CD4-positive, CD25-positive, alpha-beta regulatory T cell (primary cell): ENCODE measurements at regions not wholly inside any gene's neighbourhood (a gene's known extent, or its start where the extent isn't known, plus 50 kb on each side); places are given as distances from the start of the nearest gene placed in this dataset.

ENCODE experiments used
- ATAC-seq, 2 donors: fragments of 150-1000 bp; cut with Tn5 transposase; one replicate each; pipeline ENCODE4 v1.10.0; 2021; ENCODE audit warnings: low read depth in 2 of 2, moderate number of reproducible peaks in 2 of 2, moderate library complexity in 1 of 2
- DNase-seq, 3 donors: peaks; one replicate each; pipeline versions ENCODE4 v3.0.0 to v3.0.0-alpha.2; 2012 to 2022; ENCODE audit warnings: mixed read lengths in 1 of 3
- H3K27ac ChIP-seq: one replicate; pipeline ENCODE4 v1.7.0; 2013; ENCODE audit warnings: mild to moderate bottlenecking, low read length; ENCODE audit not compliant: insufficient read depth, poor library complexity, severe bottlenecking
- H3K27me3 ChIP-seq: one replicate; pipeline ENCODE4 v1.7.0; 2013; ENCODE audit warnings: low read length; ENCODE audit not compliant: control insufficient read depth, insufficient read depth
- H3K36me3 ChIP-seq: one replicate; pipeline ENCODE4 v1.7.0; 2013; ENCODE audit warnings: mild to moderate bottlenecking, low read length, moderate library complexity; ENCODE audit not compliant: control insufficient read depth, insufficient read depth
- H3K4me1 ChIP-seq: 2 replicates; pipeline ENCODE4 v1.7.0; 2013; ENCODE audit warnings: mild to moderate bottlenecking, low read length; ENCODE audit not compliant: insufficient read depth, control insufficient read depth, poor library complexity, severe bottlenecking
- H3K4me3 ChIP-seq: one replicate; pipeline ENCODE4 v1.7.0; 2013; ENCODE audit warnings: low read depth, mild to moderate bottlenecking, low read length, moderate library complexity
- H3K9me3 ChIP-seq, 2 experiments: 1 replicate in 1 of 2; 2 replicates in 1 of 2; pipeline ENCODE4 v1.7.0; 2013; ENCODE audit warnings: low read length in 2 of 2, mild to moderate bottlenecking in 1 of 2, moderate library complexity in 1 of 2; ENCODE audit not compliant: control insufficient read depth in 2 of 2
- H3K27ac Mint-ChIP-seq, 3 donors: one replicate each; pipeline ENCODE4 v1.8.0; 2020 to 2022; ENCODE audit warnings: mild to moderate bottlenecking in 3 of 3, mixed read lengths in 3 of 3, moderate library complexity in 2 of 3
- H3K27me3 Mint-ChIP-seq: one replicate; pipeline ENCODE4 v1.8.0; 2022; ENCODE audit warnings: mild to moderate bottlenecking, mixed read lengths
- H3K36me3 Mint-ChIP-seq: one replicate; pipeline ENCODE4 v1.8.0; 2020; ENCODE audit warnings: mixed read lengths
- H3K4me1 Mint-ChIP-seq, 4 donors: one replicate each; pipeline ENCODE4 v1.8.0; 2020 to 2022; ENCODE audit warnings: mixed read lengths in 4 of 4, mild to moderate bottlenecking in 1 of 4
- H3K4me3 Mint-ChIP-seq, 4 donors: one replicate each; pipeline ENCODE4 v1.8.0; 2020 to 2022; ENCODE audit warnings: mild to moderate bottlenecking in 4 of 4, mixed read lengths in 4 of 4, moderate library complexity in 3 of 4
- H3K9me3 Mint-ChIP-seq, 7 donors: one replicate each; pipeline ENCODE4 v1.8.0; 2020 to 2022; ENCODE audit warnings: mixed read lengths in 7 of 7, mild to moderate bottlenecking in 3 of 7, moderate library complexity in 2 of 7

DNA sequence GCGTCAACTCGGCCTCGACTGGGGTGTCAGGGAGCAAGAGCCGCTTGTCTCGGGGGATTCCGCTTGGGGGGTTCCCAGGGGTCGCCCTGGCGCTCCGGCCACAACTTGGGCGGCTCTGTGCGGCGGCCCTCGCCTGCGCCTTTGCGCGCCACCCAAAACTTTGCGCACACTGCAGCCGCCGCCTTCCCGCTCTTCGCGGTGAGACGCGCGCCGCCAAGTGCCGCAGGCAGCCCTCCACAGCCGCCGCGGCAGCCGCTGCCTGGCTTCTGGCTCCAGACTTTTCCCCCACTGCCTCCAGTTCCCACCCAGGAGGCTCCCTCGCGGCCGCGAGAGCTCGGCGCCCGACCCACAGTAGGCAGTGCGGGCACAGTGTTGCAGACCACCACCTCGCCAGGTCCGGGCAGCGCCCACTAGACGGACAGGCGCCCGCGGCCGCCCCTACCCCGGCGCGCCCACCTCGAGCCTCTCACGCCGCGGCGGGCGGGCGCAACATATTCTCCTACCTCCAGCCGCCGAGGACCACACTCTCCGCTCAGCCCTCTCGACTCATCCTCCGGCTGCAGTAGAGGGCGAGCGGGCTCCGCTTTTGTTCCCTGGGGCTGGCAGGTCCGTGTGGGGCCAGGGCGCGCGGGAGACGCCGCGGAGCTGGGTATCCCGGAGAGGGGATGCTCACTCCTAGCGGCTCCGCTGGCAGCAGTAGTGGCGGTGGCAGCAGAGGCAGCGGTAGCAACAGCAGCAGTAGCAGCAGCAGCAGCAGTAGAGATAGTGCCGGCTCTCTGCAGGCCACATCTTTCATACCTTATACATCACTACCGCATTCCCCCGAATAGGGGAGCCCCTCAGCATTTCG is 296.6 kb downstream of the OMA1 start:
- peaks cover 3% of the 10 kb centered on the region for H3K4me1 ChIP-seq
- ATAC-seq: no peak
- peak in 1 of 3 donors; percentile 30 for DNase-seq
- no peaks in the 10 kb centered on the region for H3K9me3 ChIP-seq
- Mint-ChIP-seq H3K4me1 (peaks cover 0 to 10% (median 0%) of the 10 kb centered on the region in 4 donors), H3K27ac (no peak overlapping the region), H3K9me3 (peaks cover 0 to 2% (median 0%) of the 10 kb centered on the region in 7 donors), H3K27me3 (peaks cover 45% of the 10 kb centered on the region), H3K36me3 (no peaks in the 10 kb centered on the region), H3K4me3 (peak overlapping the region in 2 of 4 donors; percentile 63 to 67)
- H3K27me3 ChIP-seq: peaks cover 26% of the 10 kb centered on the region
- no peak overlapping the region for H3K4me3 ChIP-seq
- H3K27ac ChIP-seq: no peak overlapping the region
- H3K36me3 ChIP-seq: no peaks in the 10 kb centered on the region

DNA sequence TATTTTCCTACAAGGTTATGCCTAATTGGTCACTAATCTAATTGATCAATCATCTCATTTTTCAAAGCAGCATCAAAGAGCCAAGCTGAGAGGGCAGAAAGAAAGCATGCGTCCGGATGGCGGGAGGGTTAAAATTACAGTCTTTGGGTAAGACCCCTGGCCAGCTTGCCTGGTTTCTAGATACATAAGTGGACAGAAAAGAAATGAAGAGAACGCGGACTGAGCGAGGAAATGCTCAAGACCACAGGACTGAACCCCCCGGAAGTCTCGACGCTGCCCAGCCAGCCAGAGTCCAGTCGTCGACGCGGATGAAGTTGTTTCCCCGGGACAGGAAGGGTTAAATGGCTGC is 297.2 kb downstream of the OMA1 start:
- Mint-ChIP-seq H3K27me3 (peaks cover 45% of the 10 kb centered on the region), H3K27ac (no peak overlapping the region), H3K4me3 (peak overlapping the region in 1 of 4 donors; percentile 52), H3K4me1 (peaks cover 0 to 10% (median 0%) of the 10 kb centered on the region in 4 donors), H3K9me3 (peaks cover 0 to 2% (median 0%) of the 10 kb centered on the region in 7 donors), H3K36me3 (no peaks in the 10 kb centered on the region)
- no peak for DNase-seq
- no peaks in the 10 kb centered on the region for H3K9me3 ChIP-seq
- no peak overlapping the region for H3K27ac ChIP-seq
- peaks cover 3% of the 10 kb centered on the region for H3K4me1 ChIP-seq
- ATAC-seq: no peak
- H3K4me3 ChIP-seq: no peak overlapping the region
- peaks cover 26% of the 10 kb centered on the region for H3K27me3 ChIP-seq
- H3K36me3 ChIP-seq: no peaks in the 10 kb centered on the region

DNA sequence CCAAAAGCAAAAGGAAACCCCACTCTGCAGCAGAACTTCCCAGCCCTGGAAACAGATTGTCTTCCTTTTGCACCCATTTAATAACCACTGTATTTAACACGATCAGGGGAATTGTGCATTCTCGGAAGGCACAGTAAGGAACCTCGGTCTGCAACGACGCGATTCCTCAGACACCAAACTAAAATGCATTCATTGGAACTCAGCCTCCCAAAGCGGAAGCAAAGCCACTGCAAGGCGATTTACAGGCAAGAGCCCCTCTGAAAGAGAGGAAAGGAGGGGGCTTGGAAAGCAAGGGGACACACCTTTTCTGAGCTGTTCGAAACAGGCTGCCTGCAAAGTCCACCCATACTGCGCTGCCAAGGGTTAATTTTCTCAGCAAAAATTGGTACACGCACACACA is 297.7 kb downstream of the OMA1 start:
- Histone ChIP-seq H3K9me3 (no peaks in the 10 kb centered on the region), H3K27ac (no peak overlapping the region), H3K27me3 (peaks cover 26% of the 10 kb centered on the region), H3K36me3 (no peaks in the 10 kb centered on the region), H3K4me3 (no peak overlapping the region), H3K4me1 (peaks cover 3% of the 10 kb centered on the region)
- Mint-ChIP-seq H3K4me3 (peak overlapping the region in 2 of 4 donors; percentile 15 to 60), H3K4me1 (peaks cover 0 to 10% (median 0%) of the 10 kb centered on the region in 4 donors), H3K9me3 (peaks cover 0 to 2% (median 0%) of the 10 kb centered on the region in 7 donors), H3K27me3 (peaks cover 49% of the 10 kb centered on the region), H3K36me3 (no peaks in the 10 kb centered on the region), H3K27ac (no peak overlapping the region)
- DNase-seq (no peak), ATAC-seq (no peak)

DNA sequence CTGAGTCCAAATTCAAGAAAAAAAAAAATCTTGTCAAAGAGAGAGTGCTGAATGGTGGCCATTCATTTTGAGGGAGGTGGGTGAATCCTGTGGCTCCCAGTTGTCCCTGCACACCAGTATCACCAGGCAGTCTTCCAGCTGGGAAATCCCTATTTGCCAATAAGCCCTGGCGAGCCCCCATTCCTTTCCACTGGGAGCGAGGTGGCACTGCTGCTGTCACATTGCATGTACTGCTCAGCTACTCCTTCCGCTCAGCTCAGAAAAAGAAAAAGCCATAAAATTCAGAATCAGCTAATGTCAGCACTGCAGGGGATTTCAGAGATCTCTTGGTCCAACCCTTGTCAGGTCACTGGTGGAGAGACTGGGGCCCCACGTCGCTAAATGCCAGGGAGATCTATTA is 298.5 kb downstream of the OMA1 start:
- ATAC-seq: no peak
- no peak for DNase-seq
- no peaks in the 10 kb centered on the region for H3K36me3 Mint-ChIP-seq

DNA sequence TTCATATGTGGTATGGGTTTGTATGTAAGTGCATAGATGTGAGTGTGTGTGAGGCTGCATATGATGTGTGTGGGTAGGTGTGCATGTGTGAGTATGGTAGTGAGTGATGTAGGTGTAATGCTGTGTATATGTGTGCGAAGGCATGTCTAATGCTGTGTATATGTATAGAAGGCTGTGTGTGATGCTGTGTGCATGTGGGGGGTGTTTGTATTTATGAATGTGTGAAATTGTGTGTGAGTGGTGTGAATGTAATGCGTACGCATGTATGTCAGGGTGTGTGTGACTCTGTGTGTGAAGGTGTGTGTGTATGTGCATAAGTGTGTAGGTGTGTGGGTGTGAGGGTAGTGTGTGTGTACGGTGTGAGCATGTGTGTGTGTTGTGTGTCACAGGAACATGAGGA is 300.0 kb downstream of the OMA1 start:
- H3K4me1 Mint-ChIP-seq: peaks cover 0 to 10% (median 0%) of the 10 kb centered on the region in 4 donors
- Histone ChIP-seq H3K36me3 (no peaks in the 10 kb centered on the region), H3K4me1 (peaks cover 3% of the 10 kb centered on the region), H3K27me3 (peaks cover 26% of the 10 kb centered on the region), H3K9me3 (no peaks in the 10 kb centered on the region), H3K4me3 (no peak overlapping the region), H3K27ac (no peak overlapping the region)
- DNase-seq (no peak), ATAC-seq (no peak)
- no peaks in the 10 kb centered on the region for H3K36me3 Mint-ChIP-seq
- no peaks in the 10 kb centered on the region for H3K9me3 Mint-ChIP-seq
- no peak overlapping the region for H3K4me3 Mint-ChIP-seq
- H3K27ac Mint-ChIP-seq: no peak overlapping the region
- H3K27me3 Mint-ChIP-seq: peaks cover 41% of the 10 kb centered on the region

More for the DNA sequence above, 298.5 kb downstream of the OMA1 start:
- Histone ChIP-seq H3K9me3 (no peaks in the 10 kb centered on the region), H3K4me3 (no peak overlapping the region), H3K4me1 (peaks cover 3% of the 10 kb centered on the region), H3K27ac (no peak overlapping the region), H3K27me3 (peaks cover 26% of the 10 kb centered on the region), H3K36me3 (no peaks in the 10 kb centered on the region)
- Mint-ChIP-seq H3K27ac (no peak overlapping the region), H3K9me3 (peaks cover 0 to 2% (median 0%) of the 10 kb centered on the region in 7 donors), H3K27me3 (peaks cover 47% of the 10 kb centered on the region), H3K4me3 (no peak overlapping the region), H3K4me1 (peaks cover 0 to 10% (median 0%) of the 10 kb centered on the region in 4 donors)

DNA sequence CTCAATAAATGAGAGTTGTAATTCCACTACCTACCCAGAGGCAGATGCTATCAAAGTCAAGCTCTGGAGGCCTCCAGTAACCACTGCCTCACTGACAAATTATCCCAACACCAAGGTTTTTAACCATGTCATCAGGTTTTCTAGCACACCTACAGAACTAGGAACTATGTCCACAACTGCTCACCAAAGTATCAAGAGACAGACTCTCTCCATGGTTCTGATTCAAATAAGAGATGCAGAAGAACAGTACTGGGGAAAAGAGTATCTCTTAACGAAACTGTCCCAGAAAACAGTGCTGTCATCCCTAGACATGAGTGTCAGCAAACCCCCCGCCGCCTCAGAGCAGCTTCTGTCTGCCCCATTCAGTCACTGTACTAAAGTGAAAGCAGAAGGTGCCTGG is 301.7 kb downstream of the OMA1 start:
- Mint-ChIP-seq H3K36me3 (no peaks in the 10 kb centered on the region), H3K4me1 (peaks cover 0 to 10% (median 0%) of the 10 kb centered on the region in 4 donors)

DNA sequence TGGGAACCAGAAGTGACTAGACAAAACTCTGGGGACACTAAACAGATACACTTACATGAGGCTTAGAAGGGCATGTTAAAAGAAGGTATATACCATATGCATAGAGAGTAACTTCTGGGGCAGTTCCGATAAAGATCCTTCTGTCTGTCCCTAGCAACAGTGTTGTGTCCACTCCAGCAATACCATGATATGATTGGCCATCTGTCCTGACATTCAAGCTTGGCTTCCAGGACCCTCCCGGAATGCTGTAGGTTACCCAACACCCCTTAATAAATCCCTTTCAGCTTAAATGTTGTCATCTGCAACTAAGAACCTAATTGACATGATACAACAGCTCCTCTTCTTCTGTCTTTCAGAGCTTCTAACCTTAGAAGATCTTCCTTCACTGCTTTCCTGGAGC is 307.7 kb downstream of the OMA1 start:
- Histone ChIP-seq H3K27me3 (no peaks in the 10 kb centered on the region), H3K4me3 (no peak overlapping the region), H3K4me1 (no peaks in the 10 kb centered on the region), H3K36me3 (no peaks in the 10 kb centered on the region), H3K27ac (no peak overlapping the region), H3K9me3 (no peaks in the 10 kb centered on the region)
- no peak for ATAC-seq
- no peak overlapping the region for H3K27ac Mint-ChIP-seq
- no peaks in the 10 kb centered on the region for H3K4me1 Mint-ChIP-seq
- no peak overlapping the region for H3K4me3 Mint-ChIP-seq
- H3K9me3 Mint-ChIP-seq: no peaks in the 10 kb centered on the region
- no peak for DNase-seq
- H3K36me3 Mint-ChIP-seq: no peaks in the 10 kb centered on the region
- H3K27me3 Mint-ChIP-seq: peaks cover 1% of the 10 kb centered on the region

More for the DNA sequence above, 301.7 kb downstream of the OMA1 start:
- Histone ChIP-seq H3K4me3 (no peak overlapping the region), H3K4me1 (peaks cover 3% of the 10 kb centered on the region), H3K36me3 (no peaks in the 10 kb centered on the region), H3K27ac (no peak overlapping the region), H3K9me3 (no peaks in the 10 kb centered on the region), H3K27me3 (peaks cover 17% of the 10 kb centered on the region)
- ATAC-seq (no peak), DNase-seq (no peak)
- H3K27me3 Mint-ChIP-seq: peaks cover 33% of the 10 kb centered on the region
- no peak overlapping the region for H3K27ac Mint-ChIP-seq
- H3K9me3 Mint-ChIP-seq: no peaks in the 10 kb centered on the region
- H3K4me3 Mint-ChIP-seq: no peak overlapping the region

DNA sequence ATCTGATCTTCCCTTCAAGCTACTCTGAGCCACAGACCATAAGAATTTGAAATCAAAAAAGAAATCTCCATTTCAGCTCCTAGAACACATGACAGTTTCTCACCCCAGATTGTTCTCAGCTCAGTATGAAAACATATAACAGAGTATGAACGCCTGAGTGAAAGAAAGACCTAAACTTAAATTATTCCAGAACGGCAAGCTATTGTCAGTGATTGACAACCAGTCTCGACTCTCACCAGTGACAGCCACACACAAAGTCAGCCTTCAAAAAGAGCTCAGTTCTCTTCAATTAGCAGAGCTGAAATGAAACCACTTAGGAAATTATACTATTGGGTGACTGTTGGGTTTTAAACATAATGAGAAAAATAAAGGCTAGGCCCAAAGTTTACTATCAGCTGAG is 312.8 kb downstream of the OMA1 start:
- H3K27ac ChIP-seq: no peak overlapping the region
- Mint-ChIP-seq H3K27me3 (no peaks in the 10 kb centered on the region), H3K27ac (no peak overlapping the region), H3K36me3 (no peaks in the 10 kb centered on the region), H3K4me1 (no peaks in the 10 kb centered on the region), H3K9me3 (no peaks in the 10 kb centered on the region), H3K4me3 (no peak overlapping the region)
- no peak for ATAC-seq
- no peak overlapping the region for H3K4me3 ChIP-seq
- no peaks in the 10 kb centered on the region for H3K27me3 ChIP-seq
- H3K9me3 ChIP-seq: no peaks in the 10 kb centered on the region
- no peaks in the 10 kb centered on the region for H3K4me1 ChIP-seq
- no peak for DNase-seq
- H3K36me3 ChIP-seq: no peaks in the 10 kb centered on the region
